ENCODE measurements at regions not wholly inside any gene's neighbourhood (a gene's known extent, or its start where the extent isn't known, plus 50 kb on each side); places are given as distances from the start of the nearest gene placed in this dataset.
"Not testable (repeated sequence)": the region's sequence is repeated elsewhere in the genome, so short reads cannot be mapped to it uniquely, and the experiment has no call there.

GRCh38 chr10:23885853-23886252 lies 323.1 kb upstream of the KIAA1217 start:
- DNase-seq: no peak

GRCh38 chr10:23886355-23886754 lies 322.6 kb upstream of the KIAA1217 start:
- no peak for DNase-seq

- DNase-seq: no peak
Measured at GRCh38 chr10:23891301-23891700, 317.6 kb upstream of the KIAA1217 start.

- DNase-seq: no peak
Measured at GRCh38 chr10:23892296-23892695, 316.6 kb upstream of the KIAA1217 start.

- DNase-seq: no peak
Measured at GRCh38 chr10:23897267-23897666, 311.7 kb upstream of the KIAA1217 start.

GRCh38 chr10:23897861-23898260 lies 311.1 kb upstream of the KIAA1217 start:
- DNase-seq: no peak

- no peak for DNase-seq
Measured at GRCh38 chr10:23899166-23899565, 309.8 kb upstream of the KIAA1217 start.

- no peak for DNase-seq
Measured at GRCh38 chr10:23910291-23910690, 298.6 kb upstream of the KIAA1217 start.

- no peak for DNase-seq
Measured at GRCh38 chr10:23912884-23913404, 296.0 kb upstream of the KIAA1217 start.

GRCh38 chr10:23914641-23915040 lies 294.3 kb upstream of the KIAA1217 start:
- DNase-seq: no peak

- no peak for DNase-seq
Measured at GRCh38 chr10:23917251-23917840, 291.6 kb upstream of the KIAA1217 start.

GRCh38 chr10:23918090-23918723 lies 290.7 kb upstream of the KIAA1217 start:
- no peak for DNase-seq

- no peak for DNase-seq
Measured at GRCh38 chr10:23918839-23919238, 290.1 kb upstream of the KIAA1217 start.

- DNase-seq: no peak
Measured at GRCh38 chr10:23927576-23928325, 281.2 kb upstream of the KIAA1217 start.

- DNase-seq: not testable (repeated sequence)
Measured at GRCh38 chr10:23934023-23934422, 274.9 kb upstream of the KIAA1217 start.

- DNase-seq: no peak
Measured at GRCh38 chr10:23945845-23946244, 263.1 kb upstream of the KIAA1217 start.

- DNase-seq: no peak
Measured at GRCh38 chr10:23951841-23952240, 257.1 kb upstream of the KIAA1217 start.

- DNase-seq: no peak
Measured at GRCh38 chr10:23955456-23956225, 253.3 kb upstream of the KIAA1217 start.

GRCh38 chr10:23965123-23965522 lies 243.8 kb upstream of the KIAA1217 start:
- no peak for DNase-seq

- no peak for DNase-seq
Measured at GRCh38 chr10:23965880-23966279, 243.1 kb upstream of the KIAA1217 start.

GRCh38 chr10:23966504-23967051 lies 242.4 kb upstream of the KIAA1217 start:
- no peak for DNase-seq

GRCh38 chr10:23968301-23968700 lies 240.6 kb upstream of the KIAA1217 start:
- no peak for DNase-seq

GRCh38 chr10:23974746-23975272 lies 234.1 kb upstream of the KIAA1217 start:
- DNase-seq: no peak

Measured in stimulated activated CD4-positive, alpha-beta T cell treated with anti-CD3 and anti-CD28 coated beads, Interleukin-4, amount 100 ng/mL, for 24 hours (primary cell).